Suppressor macrophage (primary cell): ENCODE measurements at regions not wholly inside any gene's neighbourhood (a gene's known extent, or its start where the extent isn't known, plus 50 kb on each side); places are given as distances from the start of the nearest gene placed in this dataset.

Experiments
- DNase-seq, 4 experiments: peaks; one replicate each; pipeline ENCODE4 v3.0.0-alpha.2; 2020 to 2022

- no peak for DNase-seq
Measured at GRCh38 chr17:77782201-77782600, 176.3 kb upstream of the TNRC6C start.

- no peak for DNase-seq
Measured at GRCh38 chr17:77782611-77783010, 175.9 kb upstream of the TNRC6C start.

GRCh38 chr17:77783991-77784820 lies 174.3 kb upstream of the TNRC6C start:
- DNase-seq, result no peak

GRCh38 chr17:77785312-77785905 lies 173.1 kb upstream of the TNRC6C start:
- no peak for DNase-seq

DNA sequence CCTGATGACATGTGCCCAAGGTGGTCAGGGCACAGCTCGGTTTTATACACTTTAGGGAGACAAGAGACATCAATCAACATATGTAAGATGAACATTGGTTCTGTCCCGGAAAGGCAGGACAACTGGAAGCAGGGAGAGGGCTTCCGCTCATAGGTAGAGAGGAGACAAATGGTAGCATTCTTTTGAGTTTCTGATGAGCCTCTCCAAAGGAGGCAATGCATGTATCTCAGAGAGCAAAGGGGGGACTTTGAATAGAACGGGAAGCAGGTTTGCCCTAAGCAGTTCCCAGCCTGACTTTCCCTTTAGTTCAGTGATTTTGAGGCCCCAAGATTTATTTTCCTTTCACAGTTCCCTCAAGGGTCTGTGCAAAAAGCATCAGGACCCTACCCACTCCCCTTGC lies 172.4 kb upstream of the TNRC6C start:
- no peak for DNase-seq

- no peak for DNase-seq
Measured at GRCh38 chr17:77786740-77787505, 171.6 kb upstream of the TNRC6C start.

GRCh38 chr17:77790143-77790829 lies 168.2 kb upstream of the TNRC6C start:
- DNase-seq, result peak in 1 of 4 experiments; percentile 10

DNA sequence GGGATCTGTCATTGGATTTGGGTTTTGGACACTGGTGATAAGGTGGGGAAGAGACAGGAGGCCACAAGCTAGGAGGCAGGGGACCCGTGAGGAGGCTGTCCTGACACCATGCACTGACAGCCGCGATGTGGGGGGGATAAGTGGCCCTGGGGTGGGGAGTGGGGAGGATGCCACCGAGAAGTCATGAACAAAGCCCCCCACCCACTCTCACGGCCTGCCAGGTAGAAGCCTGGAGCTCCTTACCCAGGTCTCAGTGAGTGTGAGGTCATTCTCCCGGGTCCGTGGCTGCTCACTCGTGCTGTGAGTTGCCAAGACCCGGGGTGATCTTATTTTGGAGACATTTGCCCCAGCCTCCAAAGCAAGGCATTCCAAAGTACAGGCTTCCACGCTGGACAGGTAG lies 165.9 kb upstream of the TNRC6C start:
- no peak for DNase-seq

DNA sequence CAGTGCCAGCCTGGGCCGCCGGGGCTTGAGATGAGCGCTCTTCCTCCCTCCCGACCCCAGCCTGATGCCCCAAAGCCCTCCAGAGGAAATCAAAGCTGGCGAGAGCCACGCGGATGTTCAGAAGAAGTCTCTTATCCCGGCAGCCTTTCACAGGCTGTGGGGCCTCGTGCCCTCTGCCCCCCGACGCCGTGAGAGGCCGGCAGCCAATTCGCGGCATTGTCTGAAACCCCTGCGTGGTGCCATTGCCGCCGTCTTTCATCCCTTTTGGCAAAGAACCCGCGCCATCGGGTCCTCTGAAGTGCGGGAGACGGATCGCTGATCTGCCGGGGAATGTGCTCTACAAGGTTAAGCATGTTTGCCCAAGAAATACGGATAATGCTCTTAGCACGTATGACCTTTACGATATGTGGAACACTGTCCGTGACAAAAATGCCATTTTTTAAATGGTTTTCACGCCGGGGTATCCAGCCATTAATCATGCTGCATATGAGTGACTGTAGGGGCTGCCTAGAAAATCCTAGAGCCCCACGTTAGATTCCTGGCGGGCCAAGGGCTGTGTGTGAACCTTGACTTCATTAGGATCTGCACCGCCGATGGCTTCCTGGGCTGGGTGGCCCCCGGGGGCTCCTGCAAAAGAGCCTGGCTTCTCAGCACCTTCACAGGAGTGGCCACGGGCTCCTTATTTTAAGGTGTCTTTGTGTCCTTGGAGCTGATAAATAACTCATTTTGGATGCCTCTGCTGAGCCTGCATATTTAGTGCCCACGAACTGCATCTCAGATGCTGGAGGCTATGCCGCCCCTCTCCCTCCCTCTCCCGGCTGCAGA lies 165.1 kb upstream of the TNRC6C start:
- DNase-seq, result no peak

- no peak for DNase-seq
Measured at GRCh38 chr17:77793971-77794235, 164.6 kb upstream of the TNRC6C start.

- DNase-seq, result no peak
Measured at GRCh38 chr17:77794846-77795245, 163.7 kb upstream of the TNRC6C start.

DNA sequence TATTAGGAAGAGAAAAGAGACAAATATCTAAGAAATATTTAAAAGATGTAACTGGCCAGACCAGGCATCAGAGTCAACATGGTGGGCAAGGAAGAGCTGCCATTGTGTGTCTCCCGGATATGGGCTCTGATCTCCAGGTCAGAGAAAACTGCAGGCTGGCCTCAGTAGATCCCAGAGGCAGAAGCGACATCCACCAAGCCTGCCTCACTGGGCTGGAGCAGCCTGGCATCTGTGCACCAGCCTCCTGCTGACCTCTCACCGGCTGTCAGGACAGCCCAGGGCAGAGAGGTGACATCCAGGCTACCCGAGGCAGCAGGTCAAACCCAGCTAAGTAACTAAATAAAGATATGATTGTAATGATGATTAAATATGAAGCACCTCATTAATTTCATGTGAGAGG lies 162.8 kb upstream of the TNRC6C start:
- DNase-seq, result no peak

DNA sequence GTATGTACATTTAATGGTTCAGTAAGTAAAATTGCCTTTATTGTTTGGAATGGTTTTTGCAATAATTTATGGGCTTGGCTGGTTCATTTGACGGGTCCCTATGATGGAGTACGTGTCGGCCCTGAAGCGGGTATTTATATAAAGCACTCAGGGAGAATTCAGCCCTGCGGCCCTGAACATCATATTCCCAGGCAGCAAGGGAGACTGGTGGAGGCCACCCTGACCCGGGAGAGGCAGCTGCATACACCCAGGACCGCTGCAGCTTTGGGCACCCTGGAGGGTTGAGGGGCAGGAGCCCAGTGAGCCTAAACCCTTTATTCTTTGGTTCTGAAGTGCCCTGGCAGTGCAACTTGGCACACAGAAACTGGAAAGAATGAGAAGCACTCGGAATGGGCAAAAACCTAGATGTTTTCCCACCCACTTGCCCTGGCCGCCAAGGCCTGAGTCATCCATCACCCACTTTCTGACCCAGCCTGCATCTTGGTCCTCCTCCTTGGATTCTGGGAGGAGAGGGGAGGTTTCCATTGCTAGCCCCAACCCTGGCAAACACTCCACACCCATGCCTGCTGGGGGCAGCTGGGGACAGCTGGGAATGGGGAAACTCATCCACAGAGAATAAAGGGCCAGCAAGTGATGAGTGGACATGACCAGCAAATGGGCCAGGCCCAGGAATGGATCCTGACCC lies 162.2 kb upstream of the TNRC6C start:
- no peak for DNase-seq

- no peak for DNase-seq
Measured at GRCh38 chr17:77798031-77798430, 160.5 kb upstream of the TNRC6C start.

GRCh38 chr17:77798481-77798880 lies 160.0 kb upstream of the TNRC6C start:
- DNase-seq, result no peak

DNA sequence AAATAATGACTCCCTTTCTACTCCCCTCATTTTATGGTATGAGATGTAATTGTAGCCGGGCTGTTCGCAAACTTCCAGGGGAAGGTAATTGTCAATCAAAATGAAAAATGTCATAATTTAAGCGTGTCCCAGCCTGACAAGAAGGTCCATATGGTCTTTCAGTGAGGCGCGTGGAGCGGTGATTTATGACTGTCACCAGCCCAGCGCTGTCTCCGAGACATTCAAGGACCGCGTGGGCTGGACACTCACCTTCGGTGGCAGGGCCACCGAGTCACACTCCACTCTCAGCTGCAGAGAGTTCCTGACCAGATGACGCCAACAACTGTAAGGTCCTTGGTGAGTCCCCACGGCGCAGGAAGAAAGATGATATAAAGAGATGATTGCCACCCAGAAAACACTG lies 157.7 kb upstream of the TNRC6C start:
- DNase-seq, result no peak

DNA sequence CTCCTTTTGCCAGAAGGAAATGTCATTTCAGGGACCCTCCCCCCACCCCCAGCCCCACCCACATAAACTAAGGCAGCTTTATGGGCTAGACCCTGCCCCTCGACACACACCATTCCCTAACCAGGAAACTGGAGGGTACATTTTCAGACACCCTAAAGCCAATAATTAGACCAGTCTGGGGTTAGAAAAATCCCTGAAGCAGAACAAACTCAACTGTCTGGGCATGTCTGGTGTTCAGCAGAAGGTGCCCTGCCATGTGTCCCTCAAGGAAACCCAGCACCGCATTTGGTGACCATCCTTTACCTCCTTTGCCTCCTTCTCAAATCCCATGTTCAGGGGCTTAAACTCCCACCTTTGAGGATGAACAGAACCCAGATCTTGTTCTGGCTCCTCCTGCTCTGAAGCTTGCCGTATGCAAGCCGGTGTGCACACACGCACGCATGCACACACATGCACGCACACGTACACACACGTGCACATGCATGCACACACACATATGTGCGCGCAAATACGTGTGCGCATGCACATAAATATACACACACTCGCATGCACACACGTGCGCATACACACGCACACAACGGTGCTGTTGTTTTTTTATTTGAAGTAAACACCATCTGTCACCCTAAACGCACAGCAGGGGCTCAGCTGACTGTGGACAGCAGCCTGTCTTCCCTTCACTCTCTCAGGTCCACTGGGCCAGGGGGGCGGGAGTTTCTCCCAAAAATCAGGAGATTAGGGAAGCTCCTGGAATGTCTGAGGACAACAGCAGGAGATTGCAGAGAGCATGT lies 156.8 kb upstream of the TNRC6C start:
- DNase-seq, result no peak

DNA sequence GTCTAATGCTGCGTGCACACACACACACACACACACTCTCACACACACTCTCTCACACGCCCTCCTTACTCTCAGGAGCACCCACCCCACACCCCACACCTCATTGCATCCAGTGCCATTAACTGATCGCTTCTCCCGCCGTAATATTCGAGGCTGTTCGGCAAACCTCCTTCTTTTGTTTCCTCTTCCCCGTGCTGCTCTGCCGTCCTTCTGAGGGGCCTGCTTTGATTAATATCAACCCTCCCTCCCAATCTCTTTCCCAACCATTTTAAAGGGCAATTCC lies 156.2 kb upstream of the TNRC6C start:
- no peak for DNase-seq

GRCh38 chr17:77802811-77803220 lies 155.7 kb upstream of the TNRC6C start:
- DNase-seq, result no peak

- DNase-seq, result no peak
Measured at GRCh38 chr17:77803726-77804125, 154.8 kb upstream of the TNRC6C start.

- DNase-seq, result no peak
Measured at GRCh38 chr17:77804796-77805426, 153.6 kb upstream of the TNRC6C start.
